Karpas-422 (cell line): ENCODE measurements at regions not wholly inside any gene's neighbourhood (a gene's known extent, or its start where the extent isn't known, plus 50 kb on each side); places are given as distances from the start of the nearest gene placed in this dataset.

Experiments
- DNase-seq: peaks from one replicate; pipeline ENCODE4 v3.0.0-alpha.2; 2015
- H2AFZ ChIP-seq: fragments of 200-600 bp; sonication (generic); 2 replicates; pipeline ENCODE4 v1.6.1; 2014; ENCODE audit warnings: antibody characterized with exemption, low read length, mixed read lengths
- H3K27ac ChIP-seq: fragments of 200-600 bp; sonication (generic); 2 replicates; pipeline ENCODE4 v1.5.1; 2014; ENCODE audit warnings: mild to moderate bottlenecking, low read length, moderate library complexity
- H3K27me3 ChIP-seq: fragments of 200-600 bp; sonication (generic); 2 replicates; pipeline ENCODE4 v1.6.1; 2014; ENCODE audit warnings: low read length, mixed read lengths
- H3K36me3 ChIP-seq: fragments of 200-600 bp; sonication (generic); 2 replicates; pipeline ENCODE4 v1.6.1; 2014; ENCODE audit warnings: low read length, mixed read lengths; ENCODE audit not compliant: insufficient read depth
- H3K4me1 ChIP-seq: fragments of 200-600 bp; sonication (generic); 2 replicates; pipeline ENCODE4 v1.6.1; 2014; ENCODE audit warnings: mild to moderate bottlenecking, low read length, mixed read lengths
- H3K4me2 ChIP-seq: fragments of 200-600 bp; sonication (generic); 2 replicates; pipeline ENCODE4 v1.6.1; 2014; ENCODE audit warnings: low read length, low read depth, mild to moderate bottlenecking; ENCODE audit not compliant: poor library complexity, severe bottlenecking
- H3K4me3 ChIP-seq: fragments of 200-600 bp; sonication (generic); 2 replicates; pipeline ENCODE4 v1.5.1; 2014; ENCODE audit warnings: mild to moderate bottlenecking, antibody characterized with exemption, low read length, mixed read lengths
- H3K79me2 ChIP-seq: fragments of 200-600 bp; sonication (generic); 2 replicates; pipeline ENCODE4 v1.6.1; 2014; ENCODE audit warnings: mild to moderate bottlenecking, low read length, mixed read lengths
- H3K9ac ChIP-seq: fragments of 200-600 bp; sonication (generic); 2 replicates; pipeline ENCODE4 v1.6.0; 2014; ENCODE audit warnings: low read length
- H3K9me2 ChIP-seq: fragments of 200-600 bp; sonication (generic), shearing (Covaris generic); replicated peaks from 2 replicates; pipeline ENCODE4 v1.6.0; 2014; ENCODE audit warnings: mild to moderate bottlenecking, low read length, moderate library complexity; ENCODE audit not compliant: insufficient read depth
- H3K9me3 ChIP-seq: fragments of 300-700, 200-600 bp; sonication (generic); 2 replicates; pipeline ENCODE4 v1.6.1; 2014; ENCODE audit warnings: low read length, mixed read lengths
- H4K20me1 ChIP-seq: fragments of 200-600 bp; sonication (generic); 2 replicates; pipeline ENCODE4 v1.6.1; 2014; ENCODE audit warnings: mild to moderate bottlenecking, antibody characterized with exemption, low read length, low read depth; ENCODE audit not compliant: insufficient read depth

DNA sequence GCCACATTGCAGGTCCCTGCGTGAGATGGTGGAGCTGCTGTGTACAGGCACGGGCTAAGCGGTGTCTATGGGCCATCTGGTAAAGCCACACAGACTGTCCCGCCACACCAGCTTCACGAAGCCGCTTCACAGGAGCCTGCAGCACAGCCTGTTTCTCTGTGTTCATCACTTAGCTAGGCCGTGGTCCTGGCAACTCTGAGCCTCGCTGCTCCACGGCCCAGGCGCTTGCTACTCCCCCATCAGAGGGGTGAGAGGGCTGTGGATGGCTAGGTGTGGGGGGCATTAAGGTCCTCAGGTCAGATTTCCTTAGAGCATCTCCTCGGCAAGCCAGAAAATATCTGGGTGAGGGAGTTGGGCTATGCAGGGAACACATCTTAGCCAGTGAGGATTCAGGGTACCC lies 225.7 kb downstream of the GLI2 start:
- H3K36me3 ChIP-seq = no peaks in the 10 kb centered on the region
- H3K79me2 ChIP-seq = no peaks in the 10 kb centered on the region
- no peak overlapping the region for H3K9ac ChIP-seq
- H3K27ac ChIP-seq = no peak overlapping the region
- no peak overlapping the region for H3K4me3 ChIP-seq
- H3K9me2 ChIP-seq = no peaks in the 10 kb centered on the region
- H3K9me3 ChIP-seq = no peaks in the 10 kb centered on the region
- no peaks in the 10 kb centered on the region for H4K20me1 ChIP-seq
- H3K4me2 ChIP-seq = no peak overlapping the region
- H2AFZ ChIP-seq = no peak overlapping the region
- H3K27me3 ChIP-seq = no peaks in the 10 kb centered on the region
- no peak for DNase-seq
- H3K4me1 ChIP-seq = no peaks in the 10 kb centered on the region

DNA sequence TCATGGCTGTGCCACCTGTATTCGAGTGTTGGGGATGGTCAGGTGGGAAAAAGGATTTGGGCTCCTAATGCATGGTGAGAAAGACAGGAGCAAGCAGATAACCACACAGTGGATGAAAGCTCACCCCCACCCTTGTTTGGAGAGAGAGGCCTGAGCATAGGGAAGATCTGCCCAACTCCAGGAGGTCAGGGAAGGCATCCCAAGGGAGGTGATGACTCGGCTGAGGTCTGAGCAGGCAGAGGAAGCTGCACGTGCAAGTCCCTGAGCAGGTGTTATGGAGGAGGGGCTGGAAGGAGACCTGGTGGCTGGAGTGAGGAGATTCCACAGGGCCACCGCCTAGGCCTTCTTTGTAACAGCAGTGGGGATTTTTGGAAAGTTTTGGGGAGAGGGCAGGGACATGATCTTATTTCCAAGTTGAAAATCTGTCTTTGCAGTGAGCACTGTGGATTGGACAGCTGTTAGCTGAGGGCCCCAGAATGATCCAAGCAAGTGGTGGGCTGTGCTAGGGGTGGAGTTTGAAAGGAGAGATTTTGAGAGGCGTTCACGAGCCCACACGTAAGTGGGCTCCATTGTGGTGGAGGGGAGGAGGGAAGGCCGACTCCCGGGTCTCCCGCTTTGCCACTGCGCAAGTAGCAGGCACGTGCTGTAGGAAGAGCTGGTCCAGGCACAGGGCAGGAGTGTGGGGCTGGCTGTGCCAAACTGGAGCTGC lies 228.5 kb downstream of the GLI2 start:
- H3K36me3 ChIP-seq = no peaks in the 10 kb centered on the region
- no peak for DNase-seq

DNA sequence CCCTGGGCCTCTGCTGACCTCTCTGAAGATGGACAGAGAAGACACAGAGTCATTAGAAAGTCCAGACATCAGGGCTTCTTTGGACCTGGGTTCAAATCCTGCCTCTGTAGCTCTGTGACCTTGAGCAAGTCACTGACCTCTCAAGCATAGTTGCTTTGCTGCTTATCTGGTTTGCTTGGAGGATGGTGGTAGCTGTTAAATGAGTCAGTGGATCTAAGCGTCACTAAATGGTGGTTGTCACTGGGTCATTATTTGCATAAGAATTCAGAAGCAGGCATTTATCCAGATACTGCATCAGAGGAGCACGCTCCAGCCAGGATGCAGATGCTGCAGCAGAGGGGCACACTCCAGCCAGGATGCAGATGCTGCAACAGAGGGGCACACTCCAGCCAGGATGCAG lies 229.2 kb downstream of the GLI2 start:
- Histone ChIP-seq H4K20me1 (no peaks in the 10 kb centered on the region), H3K4me3 (no peak overlapping the region), H3K4me2 (no peak overlapping the region), H3K79me2 (no peaks in the 10 kb centered on the region), H3K4me1 (no peaks in the 10 kb centered on the region), H3K27ac (no peak overlapping the region), H3K9ac (no peak overlapping the region), H3K36me3 (no peaks in the 10 kb centered on the region), H3K27me3 (no peaks in the 10 kb centered on the region), H3K9me3 (no peaks in the 10 kb centered on the region), H2AFZ (no peak overlapping the region), H3K9me2 (no peaks in the 10 kb centered on the region)
- DNase-seq = no peak

More for the DNA sequence above, 228.5 kb downstream of the GLI2 start:
- no peaks in the 10 kb centered on the region for H3K27me3 ChIP-seq
- no peak overlapping the region for H2AFZ ChIP-seq
- no peaks in the 10 kb centered on the region for H4K20me1 ChIP-seq
- no peak overlapping the region for H3K4me2 ChIP-seq
- no peaks in the 10 kb centered on the region for H3K79me2 ChIP-seq
- no peak overlapping the region for H3K9ac ChIP-seq
- H3K4me1 ChIP-seq = no peaks in the 10 kb centered on the region
- H3K4me3 ChIP-seq = no peak overlapping the region
- no peaks in the 10 kb centered on the region for H3K9me3 ChIP-seq
- H3K27ac ChIP-seq = no peak overlapping the region
- no peaks in the 10 kb centered on the region for H3K9me2 ChIP-seq

GRCh38 chr2:120966510-120967254 lies 231.0 kb downstream of the GLI2 start:
- no peaks in the 10 kb centered on the region for H3K36me3 ChIP-seq
- H3K4me2 ChIP-seq = no peak overlapping the region
- no peaks in the 10 kb centered on the region for H3K4me1 ChIP-seq
- no peaks in the 10 kb centered on the region for H3K27me3 ChIP-seq
- DNase-seq = no peak
- no peaks in the 10 kb centered on the region for H3K9me3 ChIP-seq
- no peaks in the 10 kb centered on the region for H4K20me1 ChIP-seq
- H3K9ac ChIP-seq = no peak overlapping the region
- no peaks in the 10 kb centered on the region for H3K9me2 ChIP-seq
- no peak overlapping the region for H3K27ac ChIP-seq
- no peak overlapping the region for H3K4me3 ChIP-seq
- no peak overlapping the region for H2AFZ ChIP-seq
- no peaks in the 10 kb centered on the region for H3K79me2 ChIP-seq

- H3K9me2 ChIP-seq = no peaks in the 10 kb centered on the region
- H3K4me2 ChIP-seq = no peak overlapping the region
- no peaks in the 10 kb centered on the region for H3K36me3 ChIP-seq
- H3K27me3 ChIP-seq = no peaks in the 10 kb centered on the region
- H3K9me3 ChIP-seq = no peaks in the 10 kb centered on the region
- H3K4me3 ChIP-seq = no peak overlapping the region
- no peak overlapping the region for H2AFZ ChIP-seq
- DNase-seq = no peak
- no peaks in the 10 kb centered on the region for H4K20me1 ChIP-seq
- H3K9ac ChIP-seq = no peak overlapping the region
- no peaks in the 10 kb centered on the region for H3K4me1 ChIP-seq
- no peak overlapping the region for H3K27ac ChIP-seq
- H3K79me2 ChIP-seq = no peaks in the 10 kb centered on the region
Measured at GRCh38 chr2:120968307-120969015, 232.8 kb downstream of the GLI2 start.

DNA sequence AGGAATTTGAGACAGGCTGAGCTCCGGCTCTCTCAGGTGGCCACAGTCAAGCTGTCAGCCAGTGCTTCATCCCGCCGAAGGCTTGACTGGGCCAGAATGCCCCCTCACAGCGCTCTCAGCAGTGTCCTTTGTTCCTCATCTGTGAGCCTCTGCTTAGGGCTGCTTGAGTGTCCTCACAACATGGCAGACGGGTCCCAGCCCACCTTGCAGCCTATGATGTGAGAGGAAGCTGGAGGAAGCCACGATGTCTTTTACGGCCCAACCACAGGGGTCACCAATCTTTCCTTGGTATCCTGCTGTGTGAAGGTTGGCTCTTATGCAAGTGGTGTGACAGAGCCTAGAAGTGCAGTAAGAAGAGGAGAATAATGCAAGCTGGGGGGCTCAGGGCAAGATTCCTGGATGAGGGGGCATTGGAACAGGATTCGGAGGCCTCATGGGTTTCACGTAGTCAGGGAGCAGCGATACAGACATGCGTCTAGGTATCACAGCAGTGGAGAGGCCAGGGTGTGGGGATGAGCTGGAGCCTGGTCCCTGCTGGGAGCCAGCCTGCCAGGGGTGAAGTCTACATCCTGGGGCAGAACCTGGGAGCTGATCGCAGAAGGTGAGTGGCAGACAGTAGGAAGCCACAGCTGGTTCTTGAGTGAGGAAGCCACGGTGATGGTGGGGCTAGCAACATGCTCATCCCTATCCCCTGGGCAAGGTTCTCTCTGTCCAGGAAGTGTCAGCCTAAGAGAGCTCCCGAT lies 234.1 kb downstream of the GLI2 start:
- Histone ChIP-seq H4K20me1 (no peaks in the 10 kb centered on the region), H3K27me3 (no peaks in the 10 kb centered on the region), H2AFZ (no peak overlapping the region), H3K9me2 (no peaks in the 10 kb centered on the region), H3K4me1 (no peaks in the 10 kb centered on the region), H3K9ac (no peak overlapping the region), H3K27ac (no peak overlapping the region), H3K79me2 (no peaks in the 10 kb centered on the region), H3K9me3 (no peaks in the 10 kb centered on the region), H3K36me3 (no peaks in the 10 kb centered on the region), H3K4me3 (no peak overlapping the region), H3K4me2 (no peak overlapping the region)
- DNase-seq = no peak

DNA sequence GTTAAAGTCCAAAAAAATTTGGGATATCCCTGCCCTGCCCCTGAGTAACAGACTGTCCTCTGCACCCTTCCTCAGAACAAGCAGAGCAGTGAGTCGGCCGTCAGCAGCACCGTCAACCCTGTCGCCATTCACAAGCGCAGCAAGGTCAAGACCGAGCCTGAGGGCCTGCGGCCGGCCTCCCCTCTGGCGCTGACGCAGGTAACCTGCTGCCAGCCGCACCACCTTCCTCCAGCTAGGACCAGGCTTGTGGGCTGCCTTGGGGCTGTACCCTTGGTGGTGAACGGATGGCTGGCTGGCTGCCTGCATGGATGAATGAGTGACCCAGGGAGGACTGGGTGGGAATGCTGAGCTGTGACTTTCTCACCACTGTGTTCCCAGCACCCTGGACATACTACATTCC lies 236.2 kb downstream of the GLI2 start:
- Histone ChIP-seq H3K9me2 (no peaks in the 10 kb centered on the region), H4K20me1 (no peaks in the 10 kb centered on the region), H3K9ac (no peak overlapping the region), H2AFZ (no peak overlapping the region), H3K27ac (no peak overlapping the region), H3K27me3 (no peaks in the 10 kb centered on the region), H3K79me2 (no peaks in the 10 kb centered on the region), H3K4me1 (no peaks in the 10 kb centered on the region), H3K36me3 (no peaks in the 10 kb centered on the region), H3K9me3 (no peaks in the 10 kb centered on the region), H3K4me3 (no peak overlapping the region), H3K4me2 (no peak overlapping the region)
- no peak for DNase-seq

DNA sequence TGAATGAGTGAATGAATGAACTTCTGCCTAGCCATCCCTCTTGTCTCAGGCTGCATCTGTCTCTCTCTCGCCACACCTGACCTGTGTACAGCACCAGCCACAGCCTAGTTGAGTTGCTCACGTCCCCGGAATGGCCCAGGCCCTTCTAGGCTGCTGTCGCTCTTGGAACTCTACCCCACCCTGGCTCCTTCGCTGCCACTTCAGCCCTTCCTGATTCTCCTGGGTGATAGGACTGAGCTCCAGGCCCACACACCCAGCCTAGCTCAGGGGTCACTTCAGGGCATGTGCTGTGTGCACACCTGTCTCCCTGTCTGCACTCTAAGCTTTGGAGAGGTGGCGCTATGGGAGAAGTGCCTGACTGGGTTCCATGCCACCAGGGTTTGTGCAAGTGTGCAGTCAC lies 236.6 kb downstream of the GLI2 start:
- Histone ChIP-seq H3K36me3 (no peaks in the 10 kb centered on the region), H3K4me3 (no peak overlapping the region), H3K27me3 (no peaks in the 10 kb centered on the region)

More for the DNA sequence above, 236.6 kb downstream of the GLI2 start:
- H3K4me2 ChIP-seq = no peak overlapping the region
- no peaks in the 10 kb centered on the region for H3K79me2 ChIP-seq
- no peaks in the 10 kb centered on the region for H4K20me1 ChIP-seq
- DNase-seq = no peak
- no peaks in the 10 kb centered on the region for H3K9me2 ChIP-seq
- no peak overlapping the region for H3K9ac ChIP-seq
- H3K27ac ChIP-seq = no peak overlapping the region
- no peaks in the 10 kb centered on the region for H3K4me1 ChIP-seq
- no peak overlapping the region for H2AFZ ChIP-seq
- no peaks in the 10 kb centered on the region for H3K9me3 ChIP-seq
